WTC11 (cell line): ENCODE measurements at regions not wholly inside any gene's neighbourhood (a gene's known extent, or its start where the extent isn't known, plus 50 kb on each side); places are given as distances from the start of the nearest gene placed in this dataset.

Experiments
- ATAC-seq: fragments of 200-7000 bp; cut with Tn5 transposase; 2 replicates; pipeline ENCODE4 v1.10.0; 2021; ENCODE audit warnings: mild to moderate bottlenecking, moderate library complexity
- CTCF ChIA-PET: fragments of 300-600 bp; sonication (Branson Sonifier 250); formaldehyde crosslinking; loops from one replicate; lab custom pipeline; 2021; ENCODE audit warnings: antibody characterized with exemption; lab: Charles Lee
- POLR2A ChIA-PET: fragments of 350-600 bp; sonication (Branson Sonifier 250); formaldehyde crosslinking; loops from one replicate; lab custom pipeline; 2021; ENCODE audit warnings: antibody characterized with exemption; lab: Charles Lee
- DNase-seq: peaks from one replicate; pipeline ENCODE4 v3.0.0; 2021; ENCODE audit warnings: low spot score
- H3K27ac Mint-ChIP-seq: 2 replicates; pipeline ENCODE4 v1.8.0; 2021; ENCODE audit warnings: mixed read lengths
- H3K27me3 Mint-ChIP-seq: 2 replicates; pipeline ENCODE4 v1.8.0; 2021; ENCODE audit warnings: low read depth, mild to moderate bottlenecking, moderate library complexity, mixed read lengths
- H3K36me3 Mint-ChIP-seq: 2 replicates; pipeline ENCODE4 v1.8.0; 2021; ENCODE audit warnings: mixed read lengths
- H3K4me1 Mint-ChIP-seq: 2 replicates; pipeline ENCODE4 v1.8.0; 2022; ENCODE audit warnings: mixed read lengths
- H3K4me3 Mint-ChIP-seq: 2 replicates; pipeline ENCODE4 v1.8.0; 2021; ENCODE audit warnings: mild to moderate bottlenecking, moderate library complexity, mixed read lengths
- H3K9me3 Mint-ChIP-seq: 2 replicates; pipeline ENCODE4 v1.8.0; 2021; ENCODE audit warnings: mixed read lengths
- AFF4 ChIP-seq: sonication (generic); formaldehyde crosslinking; IDR thresholded peaks from 2 replicates; pipeline ENCODE4 v1.8.1; 2023; ENCODE audit warnings: mild to moderate bottlenecking, missing genetic modification reagents, borderline replicate concordance
- CBFB ChIP-seq: sonication (generic); formaldehyde crosslinking; IDR thresholded peaks from 2 replicates; pipeline ENCODE4 v1.8.1; 2022; ENCODE audit warnings: mild to moderate bottlenecking, low read depth, missing genetic modification reagents
- CTCF ChIP-seq: fragments of 200-600 bp; IDR thresholded peaks from 2 replicates; pipeline ENCODE4 v1.8.0; 2022; ENCODE audit warnings: antibody characterized with exemption
- HMGA2 ChIP-seq: fragments of 250-450 bp; sonication (Bioruptor Pico); IDR thresholded peaks from 2 replicates; pipeline ENCODE4 v1.4.0; 2021; ENCODE audit warnings: mild to moderate bottlenecking, moderate library complexity
- KAT7 ChIP-seq: sonication (generic); formaldehyde crosslinking; IDR thresholded peaks from 2 replicates; pipeline ENCODE4 v1.8.1; 2023; ENCODE audit warnings: missing genetic modification reagents, mild to moderate bottlenecking, borderline replicate concordance
- MXD4 ChIP-seq: fragments of 250-450 bp; sonication (Bioruptor Pico); IDR thresholded peaks from 2 replicates; pipeline ENCODE4 v1.8.0; 2021; ENCODE audit warnings: mild to moderate bottlenecking, moderate library complexity, borderline replicate concordance
- NFE2L1 ChIP-seq: sonication (generic); formaldehyde crosslinking; IDR thresholded peaks from 2 replicates; pipeline ENCODE4 v1.8.1; 2023; ENCODE audit warnings: missing genetic modification reagents
- NFYB ChIP-seq: sonication (generic); formaldehyde crosslinking; conservative IDR thresholded peaks from 2 replicates; pipeline ENCODE4 v1.8.0; 2022; ENCODE audit warnings: low read depth, missing genetic modification reagents
- NR1H2 ChIP-seq: sonication (generic); formaldehyde crosslinking; IDR thresholded peaks from 2 replicates; pipeline ENCODE4 v1.9.0; 2021; ENCODE audit warnings: mild to moderate bottlenecking, moderate library complexity, missing genetic modification reagents
- NR3C1 ChIP-seq: sonication (generic); formaldehyde crosslinking; conservative IDR thresholded peaks from 2 replicates; pipeline ENCODE4 v1.8.1; 2023; ENCODE audit warnings: low read depth, mild to moderate bottlenecking, missing genetic modification reagents
- ZNF396 ChIP-seq: fragments of 250-450 bp; sonication (Bioruptor Pico); IDR thresholded peaks from 2 replicates; pipeline ENCODE4 v1.8.0; 2021; ENCODE audit warnings: mild to moderate bottlenecking, moderate library complexity, borderline replicate concordance
- TF ChIP-seq, protein P1 (sequence below): fragments of 250-450 bp; sonication (Bioruptor Pico); IDR thresholded peaks from 2 replicates; pipeline ENCODE4 v1.9.0; 2021; ENCODE audit warnings: mild to moderate bottlenecking, borderline replicate concordance
- TF ChIP-seq, protein P2 (sequence below): sonication (generic); formaldehyde crosslinking; IDR thresholded peaks from 2 replicates; pipeline ENCODE4 v1.8.0; 2022; ENCODE audit warnings: mild to moderate bottlenecking, missing genetic modification reagents
- TF ChIP-seq, protein P3 (sequence below): sonication (generic); formaldehyde crosslinking; IDR thresholded peaks from 2 replicates; pipeline ENCODE4 v1.8.0; 2022; ENCODE audit warnings: mild to moderate bottlenecking, missing genetic modification reagents
- TF ChIP-seq, protein P4 (sequence below): fragments of 250-450 bp; sonication (Bioruptor Pico); IDR thresholded peaks from 2 replicates; pipeline ENCODE4 v1.9.0; 2021; ENCODE audit warnings: mild to moderate bottlenecking

GRCh38 chr10:62610649-62611229, 193.8 kb upstream of the ADO start:
- ChIA-PET POLR2A (no interaction called here), CTCF (interaction anchor here (0.6 to 4.9 kb wide), 14 partner anchors 12 to 488 kb away, joined by 3 to 99 read pairs (median 4); partner anchors contain the start of genes ADO and EGR2)
- TF ChIP-seq, protein P1, sequence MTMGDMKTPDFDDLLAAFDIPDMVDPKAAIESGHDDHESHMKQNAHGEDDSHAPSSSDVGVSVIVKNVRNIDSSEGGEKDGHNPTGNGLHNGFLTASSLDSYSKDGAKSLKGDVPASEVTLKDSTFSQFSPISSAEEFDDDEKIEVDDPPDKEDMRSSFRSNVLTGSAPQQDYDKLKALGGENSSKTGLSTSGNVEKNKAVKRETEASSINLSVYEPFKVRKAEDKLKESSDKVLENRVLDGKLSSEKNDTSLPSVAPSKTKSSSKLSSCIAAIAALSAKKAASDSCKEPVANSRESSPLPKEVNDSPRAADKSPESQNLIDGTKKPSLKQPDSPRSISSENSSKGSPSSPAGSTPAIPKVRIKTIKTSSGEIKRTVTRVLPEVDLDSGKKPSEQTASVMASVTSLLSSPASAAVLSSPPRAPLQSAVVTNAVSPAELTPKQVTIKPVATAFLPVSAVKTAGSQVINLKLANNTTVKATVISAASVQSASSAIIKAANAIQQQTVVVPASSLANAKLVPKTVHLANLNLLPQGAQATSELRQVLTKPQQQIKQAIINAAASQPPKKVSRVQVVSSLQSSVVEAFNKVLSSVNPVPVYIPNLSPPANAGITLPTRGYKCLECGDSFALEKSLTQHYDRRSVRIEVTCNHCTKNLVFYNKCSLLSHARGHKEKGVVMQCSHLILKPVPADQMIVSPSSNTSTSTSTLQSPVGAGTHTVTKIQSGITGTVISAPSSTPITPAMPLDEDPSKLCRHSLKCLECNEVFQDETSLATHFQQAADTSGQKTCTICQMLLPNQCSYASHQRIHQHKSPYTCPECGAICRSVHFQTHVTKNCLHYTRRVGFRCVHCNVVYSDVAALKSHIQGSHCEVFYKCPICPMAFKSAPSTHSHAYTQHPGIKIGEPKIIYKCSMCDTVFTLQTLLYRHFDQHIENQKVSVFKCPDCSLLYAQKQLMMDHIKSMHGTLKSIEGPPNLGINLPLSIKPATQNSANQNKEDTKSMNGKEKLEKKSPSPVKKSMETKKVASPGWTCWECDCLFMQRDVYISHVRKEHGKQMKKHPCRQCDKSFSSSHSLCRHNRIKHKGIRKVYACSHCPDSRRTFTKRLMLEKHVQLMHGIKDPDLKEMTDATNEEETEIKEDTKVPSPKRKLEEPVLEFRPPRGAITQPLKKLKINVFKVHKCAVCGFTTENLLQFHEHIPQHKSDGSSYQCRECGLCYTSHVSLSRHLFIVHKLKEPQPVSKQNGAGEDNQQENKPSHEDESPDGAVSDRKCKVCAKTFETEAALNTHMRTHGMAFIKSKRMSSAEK (CRISPR knock-in tag) = no peak
- no peak for TF ChIP-seq NR3C1 (CRISPR knock-in tag)
- peak; percentile 68 for TF ChIP-seq CTCF
- TF ChIP-seq AFF4 = no peak
- TF ChIP-seq, protein P2, sequence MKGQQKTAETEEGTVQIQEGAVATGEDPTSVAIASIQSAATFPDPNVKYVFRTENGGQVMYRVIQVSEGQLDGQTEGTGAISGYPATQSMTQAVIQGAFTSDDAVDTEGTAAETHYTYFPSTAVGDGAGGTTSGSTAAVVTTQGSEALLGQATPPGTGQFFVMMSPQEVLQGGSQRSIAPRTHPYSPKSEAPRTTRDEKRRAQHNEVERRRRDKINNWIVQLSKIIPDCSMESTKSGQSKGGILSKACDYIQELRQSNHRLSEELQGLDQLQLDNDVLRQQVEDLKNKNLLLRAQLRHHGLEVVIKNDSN = no peak
- TF ChIP-seq, protein P3, sequence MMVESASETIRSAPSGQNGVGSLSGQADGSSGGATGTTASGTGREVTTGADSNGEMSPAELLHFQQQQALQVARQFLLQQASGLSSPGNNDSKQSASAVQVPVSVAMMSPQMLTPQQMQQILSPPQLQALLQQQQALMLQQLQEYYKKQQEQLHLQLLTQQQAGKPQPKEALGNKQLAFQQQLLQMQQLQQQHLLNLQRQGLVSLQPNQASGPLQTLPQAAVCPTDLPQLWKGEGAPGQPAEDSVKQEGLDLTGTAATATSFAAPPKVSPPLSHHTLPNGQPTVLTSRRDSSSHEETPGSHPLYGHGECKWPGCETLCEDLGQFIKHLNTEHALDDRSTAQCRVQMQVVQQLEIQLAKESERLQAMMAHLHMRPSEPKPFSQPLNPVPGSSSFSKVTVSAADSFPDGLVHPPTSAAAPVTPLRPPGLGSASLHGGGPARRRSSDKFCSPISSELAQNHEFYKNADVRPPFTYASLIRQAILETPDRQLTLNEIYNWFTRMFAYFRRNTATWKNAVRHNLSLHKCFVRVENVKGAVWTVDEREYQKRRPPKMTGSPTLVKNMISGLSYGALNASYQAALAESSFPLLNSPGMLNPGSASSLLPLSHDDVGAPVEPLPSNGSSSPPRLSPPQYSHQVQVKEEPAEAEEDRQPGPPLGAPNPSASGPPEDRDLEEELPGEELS (CRISPR knock-in tag) = no peak
- no peak for TF ChIP-seq HMGA2
- Mint-ChIP-seq H3K9me3 (peaks cover 7% of the 10 kb centered on the region), H3K4me3 (no peak overlapping the region; the same call in 1 of the 2 replicates), H3K27ac (no peak overlapping the region), H3K27me3 (peaks cover 16% of the 10 kb centered on the region), H3K36me3 (no peaks in the 10 kb centered on the region), H3K4me1 (peaks cover 5% of the 10 kb centered on the region; the same call in 1 of the 2 replicates)
- peak; percentile 95 for ATAC-seq
- peak; percentile 79 for DNase-seq

GRCh38 chr10:62613424-62613823, 191.1 kb upstream of the ADO start:
- ChIA-PET CTCF (interaction anchor here (2.1 kb wide), 1 partner anchor 205 kb away, joined by 10 read pairs; no protein-coding TSS in a partner anchor), POLR2A (interaction anchor here (0.7 to 0.9 kb wide), 2 partner anchors 189 to 196 kb away, joined by 3 read pairs; no protein-coding TSS in a partner anchor)
- no peak for DNase-seq
- Mint-ChIP-seq H3K27ac (no peak overlapping the region), H3K4me3 (no peak overlapping the region), H3K27me3 (peaks cover 16% of the 10 kb centered on the region), H3K36me3 (no peaks in the 10 kb centered on the region), H3K9me3 (peaks cover 4% of the 10 kb centered on the region), H3K4me1 (peaks cover 5% of the 10 kb centered on the region; the same call in 1 of the 2 replicates)
- ATAC-seq = no peak
- no peak for TF ChIP-seq ZNF396 (CRISPR knock-in tag)
- no peak for TF ChIP-seq NR1H2 (CRISPR knock-in tag)
- TF ChIP-seq KAT7 (CRISPR knock-in tag) = no peak
- no peak for TF ChIP-seq NFE2L1 (CRISPR knock-in tag)
- TF ChIP-seq, protein P3 (CRISPR knock-in tag) = no peak
- TF ChIP-seq, protein P4, sequence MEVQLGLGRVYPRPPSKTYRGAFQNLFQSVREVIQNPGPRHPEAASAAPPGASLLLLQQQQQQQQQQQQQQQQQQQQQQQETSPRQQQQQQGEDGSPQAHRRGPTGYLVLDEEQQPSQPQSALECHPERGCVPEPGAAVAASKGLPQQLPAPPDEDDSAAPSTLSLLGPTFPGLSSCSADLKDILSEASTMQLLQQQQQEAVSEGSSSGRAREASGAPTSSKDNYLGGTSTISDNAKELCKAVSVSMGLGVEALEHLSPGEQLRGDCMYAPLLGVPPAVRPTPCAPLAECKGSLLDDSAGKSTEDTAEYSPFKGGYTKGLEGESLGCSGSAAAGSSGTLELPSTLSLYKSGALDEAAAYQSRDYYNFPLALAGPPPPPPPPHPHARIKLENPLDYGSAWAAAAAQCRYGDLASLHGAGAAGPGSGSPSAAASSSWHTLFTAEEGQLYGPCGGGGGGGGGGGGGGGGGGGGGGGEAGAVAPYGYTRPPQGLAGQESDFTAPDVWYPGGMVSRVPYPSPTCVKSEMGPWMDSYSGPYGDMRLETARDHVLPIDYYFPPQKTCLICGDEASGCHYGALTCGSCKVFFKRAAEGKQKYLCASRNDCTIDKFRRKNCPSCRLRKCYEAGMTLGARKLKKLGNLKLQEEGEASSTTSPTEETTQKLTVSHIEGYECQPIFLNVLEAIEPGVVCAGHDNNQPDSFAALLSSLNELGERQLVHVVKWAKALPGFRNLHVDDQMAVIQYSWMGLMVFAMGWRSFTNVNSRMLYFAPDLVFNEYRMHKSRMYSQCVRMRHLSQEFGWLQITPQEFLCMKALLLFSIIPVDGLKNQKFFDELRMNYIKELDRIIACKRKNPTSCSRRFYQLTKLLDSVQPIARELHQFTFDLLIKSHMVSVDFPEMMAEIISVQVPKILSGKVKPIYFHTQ (CRISPR knock-in tag) = no peak
- TF ChIP-seq MXD4 (CRISPR knock-in tag) = no peak
- no peak for TF ChIP-seq CBFB (CRISPR knock-in tag)
- no peak for TF ChIP-seq NFYB
